IPS DF 19.7 (cell line): ENCODE measurements at regions not wholly inside any gene's neighbourhood (a gene's known extent, or its start where the extent isn't known, plus 50 kb on each side); places are given as distances from the start of the nearest gene placed in this dataset.
A peak's percentile ranks its signal among the peaks of the same experiment; 100 is the strongest.

Source experiments
- DNase-seq: peaks from one replicate; pipeline ENCODE4 v3.0.0-alpha.2; 2013; ENCODE audit warnings: low read depth, low spot score

- no peak for DNase-seq
These were observed 149.3 kb upstream of the CTTNBP2 start for GRCh38 chr7:118022546-118022945.

- DNase-seq = no peak
These were observed 153.6 kb upstream of the CTTNBP2 start for GRCh38 chr7:118026791-118027190.

- no peak for DNase-seq
These were observed 155.0 kb upstream of the CTTNBP2 start for GRCh38 chr7:118028226-118028625.

- DNase-seq = no peak
These were observed 154.0 kb upstream of the LSM8 start for GRCh38 chr7:118029826-118030422.

GRCh38 chr7:118033273-118033672, 150.7 kb upstream of the LSM8 start:
- no peak for DNase-seq

- DNase-seq = no peak
These were observed 143.9 kb upstream of the LSM8 start for GRCh38 chr7:118039963-118040489.

GRCh38 chr7:118040562-118040961, 143.4 kb upstream of the LSM8 start:
- DNase-seq = no peak

- no peak for DNase-seq
These were observed 142.6 kb upstream of the LSM8 start for GRCh38 chr7:118041251-118041878.

- DNase-seq = peak; percentile 28
These were observed 138.3 kb upstream of the LSM8 start for GRCh38 chr7:118045629-118046028.

GRCh38 chr7:118046086-118046485, 137.9 kb upstream of the LSM8 start:
- no peak for DNase-seq

GRCh38 chr7:118046801-118047200, 137.2 kb upstream of the LSM8 start:
- no peak for DNase-seq

- DNase-seq = no peak
These were observed 131.6 kb upstream of the LSM8 start for GRCh38 chr7:118052336-118052735.

GRCh38 chr7:118053353-118053752, 130.6 kb upstream of the LSM8 start:
- DNase-seq = no peak

- DNase-seq = no peak
These were observed 129.4 kb upstream of the LSM8 start for GRCh38 chr7:118054529-118054928.

- no peak for DNase-seq
These were observed 128.3 kb upstream of the LSM8 start for GRCh38 chr7:118055647-118056046.

- no peak for DNase-seq
These were observed 126.6 kb upstream of the LSM8 start for GRCh38 chr7:118057404-118057803.

- DNase-seq = no peak
These were observed 124.8 kb upstream of the LSM8 start for GRCh38 chr7:118059209-118059608.

- DNase-seq = no peak
These were observed 123.3 kb upstream of the LSM8 start for GRCh38 chr7:118060692-118061091.

GRCh38 chr7:118061386-118061785, 122.6 kb upstream of the LSM8 start:
- no peak for DNase-seq

- DNase-seq = no peak
These were observed 110.9 kb upstream of the LSM8 start for GRCh38 chr7:118072893-118073674.

GRCh38 chr7:118075936-118076335, 108.0 kb upstream of the LSM8 start:
- no peak for DNase-seq

- DNase-seq = no peak
These were observed 107.4 kb upstream of the LSM8 start for GRCh38 chr7:118076564-118076963.

- no peak for DNase-seq
These were observed 105.9 kb upstream of the LSM8 start for GRCh38 chr7:118078015-118078414.
